Transverse colon (tissue), 4 donors: ENCODE measurements at regions not wholly inside any gene's neighbourhood (a gene's known extent, or its start where the extent isn't known, plus 50 kb on each side); places are given as distances from the start of the nearest gene placed in this dataset.

Experiments used
- CTCF ChIP-seq, 5 experiments: fragments of 200-600 bp in 3 of 5; fragments of 450-650 bp in 2 of 5; sonication (generic) in 3 of 5; IDR thresholded peaks; 1 replicate in 2 of 5; 2 replicates in 3 of 5; pipeline ENCODE4 v1.5.1; 2016 to 2017; ENCODE audit warnings: antibody characterized with exemption in 5 of 5, inconsistent platforms in 3 of 5, mild to moderate bottlenecking in 2 of 5, moderate library complexity in 1 of 5
- EP300 ChIP-seq: sonication (generic); formaldehyde crosslinking; IDR thresholded peaks from one replicate; pipeline ENCODE4 v1.6.1; 2017; ENCODE audit warnings: antibody characterized with exemption, low read depth
- POLR2A ChIP-seq: fragments of 450-650 bp; IDR thresholded peaks from one replicate; pipeline ENCODE4 v1.6.1; 2016; ENCODE audit warnings: antibody characterized with exemption, mild to moderate bottlenecking, moderate library complexity
- POLR2AphosphoS5 ChIP-seq, 3 donors: sonication (generic); formaldehyde crosslinking; IDR thresholded peaks; one replicate each; pipeline ENCODE4 v1.6.1; 2016; ENCODE audit warnings: antibody characterized with exemption in 3 of 3

GRCh38 chr2:3913166-3913565 lies 209.8 kb downstream of the DCDC2C start:
- TF ChIP-seq CTCF (IDR thresholded peaks at IDR 0.05) (no peak), POLR2A (no peak), EP300 (no peak), POLR2AphosphoS5 (IDR thresholded peaks at IDR 0.05) (no peak)
